ENCODE measurements at regions not wholly inside any gene's neighbourhood (a gene's known extent, or its start where the extent isn't known, plus 50 kb on each side); places are given as distances from the start of the nearest gene placed in this dataset.
A peak's percentile ranks its signal among the peaks of the same experiment; 100 is the strongest.

- TF ChIP-seq POLR2AphosphoS5 (IDR thresholded peaks at IDR 0.05) (peak in 3 of 4 donors; percentile 20 to 36 (median 28)), CTCF (IDR thresholded peaks at IDR 0.05) (no peak), POLR2A (IDR thresholded peaks at IDR 0.05) (no peak), EP300 (IDR thresholded peaks at IDR 0.05) (peak in 1 of 4 donors; percentile 16)
These were observed 75.9 kb upstream of the PMFBP1 start for GRCh38 chr16:72247821-72248253.

Data from sigmoid colon (tissue), 4 donors.